WTC11 (cell line): ENCODE measurements at regions not wholly inside any gene's neighbourhood (a gene's known extent, or its start where the extent isn't known, plus 50 kb on each side); places are given as distances from the start of the nearest gene placed in this dataset.

Source experiments
- CREB1 ChIP-seq: sonication (generic); formaldehyde crosslinking; IDR thresholded peaks from 2 replicates; pipeline ENCODE4 v1.8.0; 2023; ENCODE audit warnings: mild to moderate bottlenecking, missing genetic modification reagents
- CTCF ChIP-seq: fragments of 200-600 bp; IDR thresholded peaks from 2 replicates; pipeline ENCODE4 v1.8.0; 2022; ENCODE audit warnings: antibody characterized with exemption
- ESRRA ChIP-seq: sonication (generic); formaldehyde crosslinking; IDR thresholded peaks from 2 replicates; pipeline ENCODE4 v1.8.1; 2022; ENCODE audit warnings: mild to moderate bottlenecking, missing genetic modification reagents, borderline replicate concordance
- FOXJ3 ChIP-seq: sonication (generic); formaldehyde crosslinking; IDR thresholded peaks from 2 replicates; pipeline ENCODE4 v1.9.0; 2021; ENCODE audit warnings: missing genetic modification reagents, mild to moderate bottlenecking, borderline replicate concordance
- GABPB1 ChIP-seq: sonication (generic); formaldehyde crosslinking; IDR thresholded peaks from 2 replicates; pipeline ENCODE4 v1.8.1; 2023; ENCODE audit warnings: mild to moderate bottlenecking, missing genetic modification reagents
- MYBL2 ChIP-seq: sonication (generic); formaldehyde crosslinking; IDR thresholded peaks from 2 replicates; pipeline ENCODE4 v1.8.1; 2023; ENCODE audit warnings: mild to moderate bottlenecking, moderate library complexity, missing genetic modification reagents
- NFYB ChIP-seq: sonication (generic); formaldehyde crosslinking; conservative IDR thresholded peaks from 2 replicates; pipeline ENCODE4 v1.8.0; 2022; ENCODE audit warnings: low read depth, missing genetic modification reagents
- PREB ChIP-seq: sonication (generic); formaldehyde crosslinking; IDR thresholded peaks from 2 replicates; pipeline ENCODE4 v1.8.1; 2022; ENCODE audit warnings: mild to moderate bottlenecking, missing genetic modification reagents, moderate library complexity, borderline replicate concordance
- SP1 ChIP-seq: sonication (generic); formaldehyde crosslinking; conservative IDR thresholded peaks from 2 replicates; pipeline ENCODE4 v1.8.1; 2022; ENCODE audit warnings: missing genetic modification reagents
- TP53 ChIP-seq: sonication (generic); formaldehyde crosslinking; IDR thresholded peaks from 2 replicates; pipeline ENCODE4 v1.8.1; 2023; ENCODE audit warnings: mild to moderate bottlenecking, missing genetic modification reagents
- TF ChIP-seq, protein P1 (sequence below): sonication (generic); formaldehyde crosslinking; conservative IDR thresholded peaks from 2 replicates; pipeline ENCODE4 v1.8.1; 2022; ENCODE audit warnings: mild to moderate bottlenecking, missing genetic modification reagents

GRCh38 chr3:194040516-194041273, 95.3 kb upstream of the HES1 start:
- TF ChIP-seq CTCF (no peak), CREB1 (no peak), ESRRA (CRISPR knock-in tag) (no peak), GABPB1 (CRISPR knock-in tag) (no peak), NFYB (CRISPR knock-in tag) (no peak), TP53 (CRISPR knock-in tag) (no peak), FOXJ3 (CRISPR knock-in tag) (no peak), SP1 (CRISPR knock-in tag) (no peak), PREB (CRISPR knock-in tag) (no peak), MYBL2 (CRISPR knock-in tag) (no peak)
- TF ChIP-seq, protein P1, sequence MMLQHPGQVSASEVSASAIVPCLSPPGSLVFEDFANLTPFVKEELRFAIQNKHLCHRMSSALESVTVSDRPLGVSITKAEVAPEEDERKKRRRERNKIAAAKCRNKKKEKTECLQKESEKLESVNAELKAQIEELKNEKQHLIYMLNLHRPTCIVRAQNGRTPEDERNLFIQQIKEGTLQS (CRISPR knock-in tag): no peak
